ENCODE measurements at regions not wholly inside any gene's neighbourhood (a gene's known extent, or its start where the extent isn't known, plus 50 kb on each side); places are given as distances from the start of the nearest gene placed in this dataset.

- no peak overlapping the region for H3K27ac ChIP-seq (ENCODE audit: low read depth)
- H2AFZ ChIP-seq: no peak overlapping the region
- Mint-ChIP-seq H3K4me3 (no peak overlapping the region), H3K4me1 (no peaks in the 10 kb centered on the region), H3K9me3 (peaks cover 10% of the 10 kb centered on the region), H3K27ac (no peak overlapping the region), H3K36me3 (ENCODE audit: low read depth) (peaks cover 4% of the 10 kb centered on the region; the same call in 2 of the 3 replicates), H3K27me3 (ENCODE audit: insufficient read depth, low read depth, poor library complexity) (no peaks in the 10 kb centered on the region)
- no peak overlapping the region for H3K4me2 ChIP-seq
- no peaks in the 10 kb centered on the region for H3K36me3 ChIP-seq (ENCODE audit: insufficient read depth)
- H3K4me1 ChIP-seq (ENCODE audit: insufficient read depth): no peaks in the 10 kb centered on the region
- H4K20me1 ChIP-seq (replicated peaks; ENCODE audit: insufficient read depth): no peaks in the 10 kb centered on the region
- no peaks in the 10 kb centered on the region for H3F3A ChIP-seq (replicated peaks; ENCODE audit: low read depth)
- no peaks in the 10 kb centered on the region for H3K27me3 ChIP-seq (ENCODE audit: insufficient read depth)
- TF ChIP-seq ZNF462 (CRISPR knock-in tag; IDR thresholded peaks at IDR 0.05) (no peak), EZH2 (IDR thresholded peaks at IDR 0.05; ENCODE audit: low read depth, unreplicated experiment) (no peak), ZNF114 (CRISPR knock-in tag; IDR thresholded peaks at IDR 0.05) (no peak), NANOG (IDR thresholded peaks at IDR 0.05; ENCODE audit: borderline replicate concordance) (no peak), ZNF331 (CRISPR knock-in tag; IDR thresholded peaks at IDR 0.05; ENCODE audit: low read depth) (no peak)
- no peaks in the 10 kb centered on the region for H3K79me2 ChIP-seq (replicated peaks; ENCODE audit: insufficient read depth)
- no peak overlapping the region for H3K4me3 ChIP-seq
- 0 out of 2 replicates have a peak, but pooled peaks cover 5% of the 10 kb centered on the region for H3K9me2 ChIP-seq (ENCODE audit: insufficient read depth)
- no peak for DNase-seq (ENCODE audit: low spot score)
- ATAC-seq: no peak
Measured at GRCh38 chr4:58149404-58150085, 1039.4 kb upstream of the IGFBP7 start.

- ATAC-seq: no peak
- no peak overlapping the region for H2AFZ ChIP-seq
- no peak overlapping the region for H3K27ac Mint-ChIP-seq
- TF ChIP-seq ZNF331 (CRISPR knock-in tag; IDR thresholded peaks at IDR 0.05; ENCODE audit: low read depth) (no peak), STAT1 (IDR thresholded peaks at IDR 0.05; ENCODE audit: unreplicated experiment) (no peak), ZNF462 (CRISPR knock-in tag; IDR thresholded peaks at IDR 0.05) (no peak)
Measured at GRCh38 chr4:58144721-58145120, 1034.5 kb upstream of the IGFBP7 start.

More at GRCh38 chr4:58144721-58145120, 1034.5 kb upstream of the IGFBP7 start:
- H3K9me3 Mint-ChIP-seq: peaks cover 8% of the 10 kb centered on the region; the same call in 2 of the 3 replicates
- no peaks in the 10 kb centered on the region for H3K9me2 ChIP-seq (ENCODE audit: insufficient read depth)
- no peak for DNase-seq (ENCODE audit: low spot score)
- H3K4me1 Mint-ChIP-seq: no peaks in the 10 kb centered on the region
- no peaks in the 10 kb centered on the region for H3K79me2 ChIP-seq (replicated peaks; ENCODE audit: insufficient read depth)
- no peaks in the 10 kb centered on the region for H3F3A ChIP-seq (replicated peaks; ENCODE audit: low read depth)
- H3K4me2 ChIP-seq: no peak overlapping the region
- no peak overlapping the region for H3K4me3 ChIP-seq
- no peaks in the 10 kb centered on the region for H3K36me3 ChIP-seq (ENCODE audit: insufficient read depth)
- H3K36me3 Mint-ChIP-seq (ENCODE audit: low read depth): peaks cover 4% of the 10 kb centered on the region; the same call in 2 of the 3 replicates
- H3K4me1 ChIP-seq (ENCODE audit: insufficient read depth): no peaks in the 10 kb centered on the region
- no peaks in the 10 kb centered on the region for H3K27me3 ChIP-seq (ENCODE audit: insufficient read depth)
- no peak overlapping the region for H3K27ac ChIP-seq (ENCODE audit: low read depth)
- peaks cover 2% of the 10 kb centered on the region for H3K27me3 Mint-ChIP-seq (ENCODE audit: insufficient read depth, low read depth, poor library complexity)
- H4K20me1 ChIP-seq (replicated peaks; ENCODE audit: insufficient read depth): no peaks in the 10 kb centered on the region
- H3K4me3 Mint-ChIP-seq: no peak overlapping the region

All from GM23338 (cell line).